Upper lobe of left lung (tissue), 6 donors: ENCODE measurements at regions not wholly inside any gene's neighbourhood (a gene's known extent, or its start where the extent isn't known, plus 50 kb on each side); places are given as distances from the start of the nearest gene placed in this dataset.

ENCODE experiments used
- ATAC-seq, 2 donors: fragments of 200-7000 bp; cut with Tn5 transposase; one replicate each; pipeline ENCODE4 v1.9.1; 2022; ENCODE audit warnings: mild to moderate bottlenecking in 2 of 2, moderate library complexity in 2 of 2; ENCODE audit not compliant: low FRiP score in 2 of 2
- DNase-seq, 2 donors: peaks; one replicate each; pipeline ENCODE4 v3.0.0-alpha.2; 2019 to 2020
- H3K27ac ChIP-seq, 4 donors: fragments of 200-600 bp; sonication (generic); one replicate each; pipeline ENCODE4 v1.5.1; 2016 to 2019
- H3K27me3 ChIP-seq, 4 donors: fragments of 200-600 bp; sonication (generic); one replicate each; pipeline ENCODE4 v1.5.1; 2017 to 2019
- H3K36me3 ChIP-seq, 4 donors: fragments of 200-600 bp; sonication (generic); one replicate each; pipeline ENCODE4 v1.5.1; 2016 to 2019
- H3K4me1 ChIP-seq, 4 donors: fragments of 200-600 bp; sonication (generic); one replicate each; pipeline ENCODE4 v1.5.1; 2018 to 2019
- H3K4me3 ChIP-seq, 4 donors: fragments of 200-600 bp; sonication (generic); one replicate each; pipeline ENCODE4 v1.5.1; 2017 to 2019; ENCODE audit warnings: mild to moderate bottlenecking in 2 of 4, moderate library complexity in 1 of 4
- H3K9me3 ChIP-seq, 4 donors: fragments of 200-600 bp; sonication (generic); one replicate each; pipeline ENCODE4 v1.5.1; 2018 to 2019
- CTCF ChIP-seq, 6 experiments: fragments of 450-650 bp in 4 of 6; fragments of 200-600 bp in 2 of 6; sonication (generic) in 2 of 6; IDR thresholded peaks; one replicate each; pipeline ENCODE4 v1.5.1; 2016 to 2019; ENCODE audit warnings: antibody characterized with exemption in 6 of 6
- EP300 ChIP-seq, 4 donors: sonication (generic); formaldehyde crosslinking; IDR thresholded peaks; one replicate each; pipeline ENCODE4 v1.5.1; 2017; ENCODE audit warnings: antibody characterized with exemption in 4 of 4, control low read depth in 2 of 4
- POLR2A ChIP-seq, 4 donors: fragments of 450-650 bp; IDR thresholded peaks; one replicate each; pipeline ENCODE4 v1.5.1; 2016 to 2017; ENCODE audit warnings: antibody characterized with exemption in 4 of 4, mild to moderate bottlenecking in 2 of 4
- POLR2AphosphoS5 ChIP-seq, 2 donors: sonication (generic); formaldehyde crosslinking; IDR thresholded peaks; one replicate each; pipeline ENCODE4 v1.5.1; 2017; ENCODE audit warnings: antibody characterized with exemption in 2 of 2
- WGBS, 2 donors: methylation state at CpG; one replicate each; pipeline ENCODE4 v1.1.5; 2017 to 2018; 5-methylcytosine and 5-hydroxymethylcytosine counted together
- small RNA-seq, 4 donors: library from RNA; depleted of rRNA; stranded (forward); fragments of <200 nt; gene quantifications; one replicate each; pipeline ENCODE3, GENCODE V24; 2016
- donor health status: DM: no; HTN: no; CAD: no; lungs with moderate emphysema.
- donor health status: DM: no; HTN: yes; CAD: no; lungs with severe emphysema.

- TF ChIP-seq POLR2A (IDR thresholded peaks at IDR 0.05), result no peak
- no peak for TF ChIP-seq CTCF (IDR thresholded peaks at IDR 0.05)
- TF ChIP-seq POLR2AphosphoS5 (IDR thresholded peaks at IDR 0.05), result no peak
- no peak for TF ChIP-seq EP300 (IDR thresholded peaks at IDR 0.05)
- no peaks in the 10 kb centered on the region for H3K36me3 ChIP-seq
- H3K4me3 ChIP-seq, result no peak overlapping the region
- no peaks in the 10 kb centered on the region for H3K27me3 ChIP-seq
- H3K9me3 ChIP-seq, result no peaks in the 10 kb centered on the region
- H3K27ac ChIP-seq, result no peak overlapping the region
- WGBS, 2 donors, result 82 to 83% methylated on average over 4 of the region's 4 CpGs
- DNase-seq, result no peak
- ATAC-seq, result no peak
- H3K4me1 ChIP-seq, result no peaks in the 10 kb centered on the region
These were observed 197.0 kb downstream of the RAB11FIP4 start for GRCh38 chr17:31588512-31588911.

GRCh38 chr17:31588034-31588433 is 196.6 kb downstream of the RAB11FIP4 start:
- Histone ChIP-seq H3K27ac (no peak overlapping the region), H3K9me3 (no peaks in the 10 kb centered on the region), H3K4me3 (no peak overlapping the region), H3K36me3 (no peaks in the 10 kb centered on the region), H3K27me3 (no peaks in the 10 kb centered on the region), H3K4me1 (no peaks in the 10 kb centered on the region)
- DNase-seq (no peak), ATAC-seq (no peak)
- 73 to 82% methylated on average over 5 of the region's 5 CpGs for WGBS, 2 donors
- TF ChIP-seq CTCF (IDR thresholded peaks at IDR 0.05), result no peak
- no peak for TF ChIP-seq POLR2A (IDR thresholded peaks at IDR 0.05)
- no peak for TF ChIP-seq EP300 (IDR thresholded peaks at IDR 0.05)
- no peak for TF ChIP-seq POLR2AphosphoS5 (IDR thresholded peaks at IDR 0.05)

Small RNAs in the stretch of these regions (small RNA-seq; reads per million reads assigned to genes)
- gene AC007923.3 (0 reads per million in 4 donors), gene RNU6-1134P (0 reads per million in 4 donors)
